Activated B cell treated with CpG ODN at 0.5 μM for 24 hours (primary cell): ENCODE measurements at regions not wholly inside any gene's neighbourhood (a gene's known extent, or its start where the extent isn't known, plus 50 kb on each side); places are given as distances from the start of the nearest gene placed in this dataset.

Experiments used
- ATAC-seq: fragments of 200-7000 bp; cut with Tn5 transposase; one replicate; pipeline ENCODE4 v1.10.0; 2021; ENCODE audit warnings: low read depth, mild to moderate bottlenecking, moderate library complexity
- CTCF ChIA-PET: fragments of 350-600 bp; sonication (Branson Sonifier 250); formaldehyde crosslinking; loops from one replicate; lab custom pipeline; 2021; ENCODE audit warnings: antibody characterized with exemption; lab: Charles Lee
- POLR2A ChIA-PET: fragments of 350-600 bp; sonication (Branson Sonifier 250); formaldehyde crosslinking; loops from one replicate; lab custom pipeline; 2021; ENCODE audit warnings: antibody characterized with exemption; lab: Charles Lee
- DNase-seq: peaks from one replicate; pipeline ENCODE4 v3.0.0; 2022
- H3K27ac Mint-ChIP-seq: one replicate; pipeline ENCODE4 v1.8.0; 2020; ENCODE audit warnings: mixed read lengths
- H3K27me3 Mint-ChIP-seq: one replicate; pipeline ENCODE4 v1.8.0; 2021; ENCODE audit warnings: mixed read lengths
- H3K36me3 Mint-ChIP-seq: one replicate; pipeline ENCODE4 v1.8.0; 2021; ENCODE audit warnings: low read depth, mixed read lengths
- H3K4me1 Mint-ChIP-seq: one replicate; pipeline ENCODE4 v1.8.0; 2021; ENCODE audit warnings: mixed read lengths
- H3K4me3 Mint-ChIP-seq: one replicate; pipeline ENCODE4 v1.8.0; 2020; ENCODE audit warnings: mild to moderate bottlenecking, mixed read lengths
- H3K9me3 Mint-ChIP-seq: one replicate; pipeline ENCODE4 v1.8.0; 2020; ENCODE audit warnings: mixed read lengths
- intact Hi-C: fragments of 100-400 bp; cut with micrococcal nuclease; formaldehyde crosslinking; loops from one replicate; pipeline ENCODE4 v1.15.1; 2024
- TF ChIP-seq, protein P1 (sequence below): fragments of 200-600 bp; IDR thresholded peaks from one replicate; pipeline ENCODE4 v1.8.0; 2022; ENCODE audit warnings: antibody characterized with exemption, mild to moderate bottlenecking

GRCh38 chr1:29933067-29933466 is 696.7 kb downstream of the PTPRU start:
- no peaks in the 10 kb centered on the region for H3K4me1 Mint-ChIP-seq
- intact Hi-C loops: no loop called here
- ChIA-PET CTCF (no interaction called here), POLR2A (no interaction called here)
- no peak for ATAC-seq
- DNase-seq: no peak
- H3K27ac Mint-ChIP-seq: no peak overlapping the region
- no peaks in the 10 kb centered on the region for H3K36me3 Mint-ChIP-seq
- H3K4me3 Mint-ChIP-seq: no peak overlapping the region
- no peaks in the 10 kb centered on the region for H3K9me3 Mint-ChIP-seq
- H3K27me3 Mint-ChIP-seq: peaks cover 8% of the 10 kb centered on the region
- TF ChIP-seq, protein P1, sequence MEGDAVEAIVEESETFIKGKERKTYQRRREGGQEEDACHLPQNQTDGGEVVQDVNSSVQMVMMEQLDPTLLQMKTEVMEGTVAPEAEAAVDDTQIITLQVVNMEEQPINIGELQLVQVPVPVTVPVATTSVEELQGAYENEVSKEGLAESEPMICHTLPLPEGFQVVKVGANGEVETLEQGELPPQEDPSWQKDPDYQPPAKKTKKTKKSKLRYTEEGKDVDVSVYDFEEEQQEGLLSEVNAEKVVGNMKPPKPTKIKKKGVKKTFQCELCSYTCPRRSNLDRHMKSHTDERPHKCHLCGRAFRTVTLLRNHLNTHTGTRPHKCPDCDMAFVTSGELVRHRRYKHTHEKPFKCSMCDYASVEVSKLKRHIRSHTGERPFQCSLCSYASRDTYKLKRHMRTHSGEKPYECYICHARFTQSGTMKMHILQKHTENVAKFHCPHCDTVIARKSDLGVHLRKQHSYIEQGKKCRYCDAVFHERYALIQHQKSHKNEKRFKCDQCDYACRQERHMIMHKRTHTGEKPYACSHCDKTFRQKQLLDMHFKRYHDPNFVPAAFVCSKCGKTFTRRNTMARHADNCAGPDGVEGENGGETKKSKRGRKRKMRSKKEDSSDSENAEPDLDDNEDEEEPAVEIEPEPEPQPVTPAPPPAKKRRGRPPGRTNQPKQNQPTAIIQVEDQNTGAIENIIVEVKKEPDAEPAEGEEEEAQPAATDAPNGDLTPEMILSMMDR: no peak

GRCh38 chr1:29932626-29933025 is 696.3 kb downstream of the PTPRU start:
- Mint-ChIP-seq H3K36me3 (no peaks in the 10 kb centered on the region), H3K4me3 (no peak overlapping the region), H3K27me3 (peaks cover 8% of the 10 kb centered on the region), H3K9me3 (no peaks in the 10 kb centered on the region), H3K4me1 (no peaks in the 10 kb centered on the region), H3K27ac (no peak overlapping the region)
- intact Hi-C loops: no loop called here
- TF ChIP-seq, protein P1: no peak
- POLR2A ChIA-PET: no interaction called here
- CTCF ChIA-PET: no interaction called here
- ATAC-seq: no peak
- no peak for DNase-seq

DNA sequence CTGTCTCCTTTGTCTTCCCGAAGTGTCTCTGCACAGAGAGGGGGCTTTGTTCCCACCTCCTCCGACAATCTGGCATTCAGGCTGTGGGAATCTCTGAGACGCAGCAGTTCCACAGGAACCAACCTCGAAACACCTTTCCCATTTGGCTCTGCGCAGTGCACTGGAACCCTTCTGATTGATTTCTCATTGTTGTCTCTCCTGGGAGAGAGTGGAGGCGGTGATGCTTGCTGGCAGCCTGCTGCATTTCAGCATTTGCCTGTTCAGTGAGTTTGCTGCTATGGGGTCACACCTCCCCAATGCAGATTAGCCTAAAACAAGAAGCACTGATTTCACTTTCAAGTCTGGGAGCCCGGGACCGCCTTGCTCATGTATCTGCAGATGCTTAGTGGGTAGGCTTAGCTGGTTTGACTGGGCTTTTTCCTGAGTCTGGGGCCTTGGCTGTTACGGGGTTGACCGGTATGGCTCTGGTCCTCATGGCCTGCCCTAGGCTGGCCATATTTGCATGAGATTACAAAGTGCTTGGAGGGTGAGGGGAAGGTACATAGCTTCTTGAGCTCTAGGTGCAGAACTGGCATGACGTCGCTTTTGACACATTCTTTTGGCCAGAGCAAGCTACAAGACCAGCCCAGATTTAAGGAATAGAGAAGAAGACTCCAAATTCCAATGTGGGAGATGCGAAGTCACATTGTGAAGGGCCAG is 695.3 kb downstream of the PTPRU start:
- ChIA-PET POLR2A (no interaction called here), CTCF (no interaction called here)
- Mint-ChIP-seq H3K27ac (no peak overlapping the region), H3K4me1 (no peaks in the 10 kb centered on the region), H3K36me3 (no peaks in the 10 kb centered on the region), H3K4me3 (no peak overlapping the region), H3K27me3 (peaks cover 8% of the 10 kb centered on the region), H3K9me3 (no peaks in the 10 kb centered on the region)
- intact Hi-C loops: no loop called here
- TF ChIP-seq, protein P1: no peak
- DNase-seq (no peak), ATAC-seq (no peak)

DNA sequence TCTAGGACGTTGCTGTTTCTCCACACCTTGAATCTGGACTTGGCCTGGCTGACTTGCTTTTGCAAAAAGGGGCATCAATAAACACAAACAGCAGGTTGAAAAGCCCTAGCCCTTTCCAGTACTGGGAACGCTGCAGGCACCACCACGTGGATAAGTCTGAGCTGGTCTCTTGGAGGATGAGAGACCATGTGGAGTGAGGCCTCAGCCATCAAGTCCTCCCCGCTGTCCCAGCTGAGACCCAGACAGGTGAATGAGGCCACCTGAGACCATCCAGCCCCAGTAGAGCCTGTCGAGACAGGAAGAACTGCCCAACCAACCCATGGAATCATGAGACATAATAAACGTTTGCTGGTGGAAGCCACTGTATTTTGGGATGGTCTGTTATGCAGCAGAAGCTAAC is 688.7 kb downstream of the PTPRU start:
- DNase-seq (no peak), ATAC-seq (no peak)
- ChIA-PET CTCF (no interaction called here), POLR2A (no interaction called here)
- H3K36me3 Mint-ChIP-seq: no peaks in the 10 kb centered on the region
- H3K9me3 Mint-ChIP-seq: no peaks in the 10 kb centered on the region
- H3K4me1 Mint-ChIP-seq: no peaks in the 10 kb centered on the region
- H3K27me3 Mint-ChIP-seq: peaks cover 2% of the 10 kb centered on the region
- H3K4me3 Mint-ChIP-seq: no peak overlapping the region
- intact Hi-C loops: no loop called here
- H3K27ac Mint-ChIP-seq: no peak overlapping the region
- TF ChIP-seq, protein P1: no peak

- no peak for ATAC-seq
- Mint-ChIP-seq H3K27ac (no peak overlapping the region), H3K4me1 (no peaks in the 10 kb centered on the region), H3K27me3 (peaks cover 2% of the 10 kb centered on the region), H3K4me3 (no peak overlapping the region), H3K9me3 (no peaks in the 10 kb centered on the region), H3K36me3 (no peaks in the 10 kb centered on the region)
- TF ChIP-seq, protein P1: no peak
- CTCF ChIA-PET: no interaction called here
- POLR2A ChIA-PET: no interaction called here
- DNase-seq: no peak
- intact Hi-C loops: no loop called here
These were observed 687.7 kb downstream of the PTPRU start for GRCh38 chr1:29924017-29924431.
